ENCODE measurements at regions not wholly inside any gene's neighbourhood (a gene's known extent, or its start where the extent isn't known, plus 50 kb on each side); places are given as distances from the start of the nearest gene placed in this dataset.
"Not testable (repeated sequence)": the region's sequence is repeated elsewhere in the genome, so short reads cannot be mapped to it uniquely, and the experiment has no call there.

DNA sequence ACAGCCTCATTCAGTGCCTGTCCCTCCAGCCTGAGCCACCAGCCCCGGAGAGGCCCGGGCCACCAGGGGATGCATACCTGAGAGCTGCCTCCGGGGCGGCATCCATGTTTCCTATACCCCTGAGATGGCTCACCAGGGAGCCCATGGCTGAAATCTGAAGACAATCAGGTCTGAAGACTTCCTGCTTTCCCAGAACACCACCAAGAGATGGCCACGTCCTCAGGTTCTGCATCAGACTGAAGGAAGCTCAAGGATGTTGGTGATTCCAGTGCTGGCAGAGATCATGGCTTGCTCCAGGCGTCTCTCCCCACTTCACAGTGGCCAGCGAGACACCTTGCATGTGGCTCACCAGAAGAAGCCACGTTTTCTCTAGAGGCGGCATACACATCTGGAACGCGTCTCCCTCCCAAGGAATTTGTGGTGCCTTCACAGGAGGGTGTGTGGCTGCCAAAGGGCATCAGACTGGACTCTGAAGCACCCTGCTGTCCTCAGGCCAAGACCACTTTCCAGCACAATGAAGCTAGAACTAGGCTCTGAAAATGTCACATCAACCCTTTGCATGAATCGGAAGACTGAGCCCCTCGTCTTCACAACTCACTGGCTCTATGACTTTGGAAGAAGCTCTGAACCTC lies 170.7 kb upstream of the IRF2BP2 start:
- DNase-seq (ENCODE audit: low spot score), result no peak
- no peak overlapping the region for H3K27ac ChIP-seq (ENCODE audit: low read depth, low read length, poor library complexity, severe bottlenecking)
- no peaks in the 10 kb centered on the region for H3K79me2 ChIP-seq (ENCODE audit: insufficient read depth, low read depth, low read length)
- H3K4me3 ChIP-seq (ENCODE audit: low read depth, low read length, poor library complexity, severe bottlenecking), result no peak overlapping the region
- TF ChIP-seq, protein P1, sequence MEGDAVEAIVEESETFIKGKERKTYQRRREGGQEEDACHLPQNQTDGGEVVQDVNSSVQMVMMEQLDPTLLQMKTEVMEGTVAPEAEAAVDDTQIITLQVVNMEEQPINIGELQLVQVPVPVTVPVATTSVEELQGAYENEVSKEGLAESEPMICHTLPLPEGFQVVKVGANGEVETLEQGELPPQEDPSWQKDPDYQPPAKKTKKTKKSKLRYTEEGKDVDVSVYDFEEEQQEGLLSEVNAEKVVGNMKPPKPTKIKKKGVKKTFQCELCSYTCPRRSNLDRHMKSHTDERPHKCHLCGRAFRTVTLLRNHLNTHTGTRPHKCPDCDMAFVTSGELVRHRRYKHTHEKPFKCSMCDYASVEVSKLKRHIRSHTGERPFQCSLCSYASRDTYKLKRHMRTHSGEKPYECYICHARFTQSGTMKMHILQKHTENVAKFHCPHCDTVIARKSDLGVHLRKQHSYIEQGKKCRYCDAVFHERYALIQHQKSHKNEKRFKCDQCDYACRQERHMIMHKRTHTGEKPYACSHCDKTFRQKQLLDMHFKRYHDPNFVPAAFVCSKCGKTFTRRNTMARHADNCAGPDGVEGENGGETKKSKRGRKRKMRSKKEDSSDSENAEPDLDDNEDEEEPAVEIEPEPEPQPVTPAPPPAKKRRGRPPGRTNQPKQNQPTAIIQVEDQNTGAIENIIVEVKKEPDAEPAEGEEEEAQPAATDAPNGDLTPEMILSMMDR (conservative IDR thresholded peaks at IDR 0.05; ENCODE audit: low read length), result no peak
- no peak for TF ChIP-seq EZH2phosphoT487 (IDR thresholded peaks at IDR 0.05; ENCODE audit: borderline replicate concordance, low read depth, low read length)
- H3K36me3 ChIP-seq (ENCODE audit: insufficient read depth, low read length), result no peaks in the 10 kb centered on the region
- no peak overlapping the region for H2AFZ ChIP-seq (ENCODE audit: low read length)
- ChIA-PET CTCF (ENCODE audit: unreplicated experiment) (interaction anchor here (0.5 kb wide), 1 partner anchor 313 kb away, joined by 3 read pairs; no protein-coding TSS in a partner anchor), POLR2A (interaction anchor here (0.5 to 1.8 kb wide), 3 partner anchors 9 to 62 kb away, joined by 4 to 6 read pairs (median 4); no protein-coding TSS in a partner anchor)
- no TSS peak for BruUV-seq (replicated peaks)
- H3K9me2 ChIP-seq (ENCODE audit: insufficient read depth, low read length), result no peaks in the 10 kb centered on the region
- no peaks in the 10 kb centered on the region for H3K9me3 ChIP-seq (ENCODE audit: low read length)
- intact Hi-C loops (cut with micrococcal nuclease; ENCODE audit: unreplicated experiment), result no loop called here
- H3K4me2 ChIP-seq (ENCODE audit: low read length), result no peak overlapping the region
- H4K20me1 ChIP-seq (ENCODE audit: insufficient read depth, low read length), result no peaks in the 10 kb centered on the region
- no peaks in the 10 kb centered on the region for H3K4me1 ChIP-seq (ENCODE audit: insufficient read depth, low read length, poor library complexity, severe bottlenecking)

DNA sequence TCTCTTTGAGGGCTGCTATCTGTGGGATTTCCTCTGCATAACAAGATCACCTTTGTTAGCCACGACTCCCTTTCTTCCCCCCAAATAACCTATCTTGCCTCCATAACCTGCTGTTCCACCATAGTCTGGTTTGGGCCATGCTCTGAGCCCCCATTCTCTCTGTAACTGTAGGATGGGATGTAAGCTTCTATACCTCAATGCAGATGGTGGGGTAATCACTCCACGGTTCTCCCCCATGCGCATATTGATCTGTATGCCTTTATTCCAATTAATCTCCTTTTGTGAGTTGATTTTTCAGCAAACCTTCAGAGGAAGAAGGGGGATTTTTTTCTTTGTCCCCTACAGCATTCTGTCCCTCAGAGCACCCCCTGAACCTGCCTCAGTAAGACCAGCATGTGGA lies 170.1 kb upstream of the IRF2BP2 start:
- Histone ChIP-seq H3K79me2 (ENCODE audit: insufficient read depth, low read depth, low read length) (no peaks in the 10 kb centered on the region), H3K4me2 (ENCODE audit: low read length) (no peak overlapping the region), H3K36me3 (ENCODE audit: insufficient read depth, low read length) (no peaks in the 10 kb centered on the region), H3K4me1 (ENCODE audit: insufficient read depth, low read length, poor library complexity, severe bottlenecking) (no peaks in the 10 kb centered on the region), H2AFZ (ENCODE audit: low read length) (no peak overlapping the region), H3K27ac (ENCODE audit: low read depth, low read length, poor library complexity, severe bottlenecking) (no peak overlapping the region), H4K20me1 (ENCODE audit: insufficient read depth, low read length) (no peaks in the 10 kb centered on the region), H3K4me3 (ENCODE audit: low read depth, low read length, poor library complexity, severe bottlenecking) (no peak overlapping the region), H3K9me2 (ENCODE audit: insufficient read depth, low read length) (no peaks in the 10 kb centered on the region), H3K9me3 (ENCODE audit: low read length) (no peaks in the 10 kb centered on the region)
- intact Hi-C loops (cut with micrococcal nuclease; ENCODE audit: unreplicated experiment), result no loop called here
- TF ChIP-seq EZH2phosphoT487 (IDR thresholded peaks at IDR 0.05; ENCODE audit: borderline replicate concordance, low read depth, low read length), result no peak
- TF ChIP-seq, protein P1 (conservative IDR thresholded peaks at IDR 0.05; ENCODE audit: low read length), result no peak
- ChIA-PET CTCF (ENCODE audit: unreplicated experiment) (no interaction called here), POLR2A (interaction anchor here (1.8 kb wide), 1 partner anchor 8 kb away, joined by 6 read pairs; no protein-coding TSS in a partner anchor)
- DNase-seq (ENCODE audit: low spot score), result no peak
- BruUV-seq (replicated peaks), result no TSS peak

DNA sequence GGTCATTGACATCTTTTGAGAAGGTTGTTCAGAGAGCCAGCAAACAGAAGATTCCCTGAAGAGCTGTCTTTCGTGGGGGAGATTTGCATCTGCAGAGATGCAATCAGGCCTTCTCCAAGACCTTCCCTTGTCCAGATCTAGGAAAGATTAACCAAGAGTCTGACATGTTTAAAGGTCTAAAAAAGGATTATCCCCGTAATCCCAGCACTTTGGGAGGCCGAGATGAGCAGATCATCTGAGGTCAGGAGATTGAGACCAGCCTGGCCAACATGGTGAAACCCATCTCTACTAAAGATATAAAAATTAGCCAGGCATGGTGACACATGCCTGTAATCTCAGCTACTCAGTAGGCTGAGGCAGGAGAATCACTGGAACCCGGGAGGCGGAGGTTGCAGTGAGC lies 169.6 kb upstream of the IRF2BP2 start:
- H3K9me3 ChIP-seq (ENCODE audit: low read length); H3K36me3 ChIP-seq (ENCODE audit: insufficient read depth, low read length); H3K79me2 ChIP-seq (ENCODE audit: insufficient read depth, low read depth, low read length); H3K27ac ChIP-seq (ENCODE audit: low read depth, low read length, poor library complexity, severe bottlenecking); DNase-seq (ENCODE audit: low spot score); POLR2A ChIA-PET; H3K9me2 ChIP-seq (ENCODE audit: insufficient read depth, low read length); H3K4me3 ChIP-seq (ENCODE audit: low read depth, low read length, poor library complexity, severe bottlenecking); H4K20me1 ChIP-seq (ENCODE audit: insufficient read depth, low read length); intact Hi-C loops (cut with micrococcal nuclease; ENCODE audit: unreplicated experiment); H2AFZ ChIP-seq (ENCODE audit: low read length); H3K4me1 ChIP-seq (ENCODE audit: insufficient read depth, low read length, poor library complexity, severe bottlenecking); H3K4me2 ChIP-seq (ENCODE audit: low read length); BruUV-seq (replicated peaks); CTCF ChIA-PET (ENCODE audit: unreplicated experiment): not testable (repeated sequence)

All from OCI-LY7 (cell line).